ENCODE measurements at regions not wholly inside any gene's neighbourhood (a gene's known extent, or its start where the extent isn't known, plus 50 kb on each side); places are given as distances from the start of the nearest gene placed in this dataset.
A peak's percentile ranks its signal among the peaks of the same experiment; 100 is the strongest.

DNA sequence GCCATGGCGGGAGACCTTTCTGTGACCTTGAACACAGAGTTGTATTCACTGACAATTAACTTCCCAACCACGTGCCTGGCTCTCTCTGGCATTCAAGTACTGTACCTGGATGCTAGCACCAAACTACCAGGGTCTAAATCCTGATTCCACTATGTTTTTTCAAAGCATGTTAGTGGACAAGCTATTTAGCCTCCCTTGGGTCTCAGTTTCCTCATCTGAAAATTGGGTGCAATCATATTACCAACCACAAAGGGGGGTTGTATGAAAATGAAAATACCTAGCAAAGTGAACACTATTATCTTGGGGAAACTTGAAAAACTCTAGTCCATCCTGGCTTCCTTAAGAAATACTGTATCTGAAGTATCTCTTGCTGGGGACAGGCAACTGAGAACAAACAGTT lies 308.7 kb upstream of the SGK1 start:
- H3K27me3 ChIP-seq (replicated peaks; ENCODE audit: insufficient read depth): no peaks in the 10 kb centered on the region
- no peaks in the 10 kb centered on the region for H3K36me3 ChIP-seq
- H3K4me3 ChIP-seq: no peak overlapping the region
- no peaks in the 10 kb centered on the region for H3K9me3 ChIP-seq
- no peak for DNase-seq (ENCODE audit: low spot score)
- intact Hi-C loops (cut with DNase I): no loop called here
- H3K4me1 ChIP-seq (replicated peaks): peaks cover 9% of the 10 kb centered on the region
- H3K27ac ChIP-seq: no peak overlapping the region
- 74% methylated on average over 2 of the region's 2 CpGs for WGBS
- TF ChIP-seq POLR2AphosphoS5 (IDR thresholded peaks at IDR 0.05) (no peak), POLR2A (IDR thresholded peaks at IDR 0.05) (no peak)
- TF ChIP-seq, protein P1, sequence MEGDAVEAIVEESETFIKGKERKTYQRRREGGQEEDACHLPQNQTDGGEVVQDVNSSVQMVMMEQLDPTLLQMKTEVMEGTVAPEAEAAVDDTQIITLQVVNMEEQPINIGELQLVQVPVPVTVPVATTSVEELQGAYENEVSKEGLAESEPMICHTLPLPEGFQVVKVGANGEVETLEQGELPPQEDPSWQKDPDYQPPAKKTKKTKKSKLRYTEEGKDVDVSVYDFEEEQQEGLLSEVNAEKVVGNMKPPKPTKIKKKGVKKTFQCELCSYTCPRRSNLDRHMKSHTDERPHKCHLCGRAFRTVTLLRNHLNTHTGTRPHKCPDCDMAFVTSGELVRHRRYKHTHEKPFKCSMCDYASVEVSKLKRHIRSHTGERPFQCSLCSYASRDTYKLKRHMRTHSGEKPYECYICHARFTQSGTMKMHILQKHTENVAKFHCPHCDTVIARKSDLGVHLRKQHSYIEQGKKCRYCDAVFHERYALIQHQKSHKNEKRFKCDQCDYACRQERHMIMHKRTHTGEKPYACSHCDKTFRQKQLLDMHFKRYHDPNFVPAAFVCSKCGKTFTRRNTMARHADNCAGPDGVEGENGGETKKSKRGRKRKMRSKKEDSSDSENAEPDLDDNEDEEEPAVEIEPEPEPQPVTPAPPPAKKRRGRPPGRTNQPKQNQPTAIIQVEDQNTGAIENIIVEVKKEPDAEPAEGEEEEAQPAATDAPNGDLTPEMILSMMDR (IDR thresholded peaks at IDR 0.05): no peak

DNA sequence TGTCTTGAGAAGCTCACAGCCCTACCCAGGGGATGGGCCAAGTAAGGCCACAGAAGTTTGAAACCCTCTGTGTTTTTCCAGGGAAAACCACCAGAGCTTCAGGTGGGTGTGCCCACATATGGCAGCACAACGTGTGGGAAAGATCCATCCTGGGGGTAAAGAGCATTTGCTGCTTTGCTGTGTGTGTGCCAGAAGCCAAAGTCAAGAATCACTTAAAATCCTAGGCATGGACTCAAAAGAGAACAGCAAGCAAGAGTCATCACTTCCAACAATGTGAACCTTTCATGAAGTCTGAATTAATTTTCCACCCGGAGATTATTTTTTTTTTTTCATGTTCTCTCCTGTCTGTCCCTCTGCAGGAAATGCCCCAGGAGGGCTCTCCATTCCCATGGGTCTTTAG lies 308.2 kb upstream of the SGK1 start:
- Histone ChIP-seq H3K27me3 (replicated peaks; ENCODE audit: insufficient read depth) (no peaks in the 10 kb centered on the region), H3K4me3 (no peak overlapping the region), H3K36me3 (no peaks in the 10 kb centered on the region), H3K27ac (no peak overlapping the region), H3K4me1 (replicated peaks) (peaks cover 8% of the 10 kb centered on the region), H3K9me3 (no peaks in the 10 kb centered on the region)
- TF ChIP-seq POLR2AphosphoS5 (IDR thresholded peaks at IDR 0.05) (no peak), POLR2A (IDR thresholded peaks at IDR 0.05) (no peak)
- TF ChIP-seq, protein P1 (IDR thresholded peaks at IDR 0.05): no peak
- 33% methylated on average over 2 of the region's 2 CpGs for WGBS
- no peak for DNase-seq (ENCODE audit: low spot score)
- intact Hi-C loops (cut with DNase I): no loop called here

DNA sequence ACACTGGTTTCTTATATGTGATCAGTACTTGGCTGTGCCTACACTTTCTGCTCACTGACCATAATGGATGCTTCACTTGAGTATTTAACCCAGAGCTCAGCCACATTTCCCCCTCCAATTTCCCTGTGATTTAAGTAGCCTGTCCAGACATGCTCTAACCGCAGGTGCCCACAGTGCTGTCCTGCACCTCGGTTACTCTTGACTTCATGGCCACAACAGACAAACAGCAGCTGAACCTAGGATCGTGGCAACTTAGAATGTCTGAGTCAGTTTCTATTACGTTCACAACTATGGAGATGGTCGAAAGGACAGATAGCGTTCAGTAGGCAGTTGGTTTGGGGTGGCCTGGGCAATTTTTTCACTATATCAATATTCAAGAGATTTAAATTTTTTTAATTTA lies 306.9 kb upstream of the SGK1 start:
- 94% methylated on average over 6 of the region's 6 CpGs for WGBS
- intact Hi-C loops (cut with DNase I): no loop called here
- DNase-seq (ENCODE audit: low spot score): no peak

DNA sequence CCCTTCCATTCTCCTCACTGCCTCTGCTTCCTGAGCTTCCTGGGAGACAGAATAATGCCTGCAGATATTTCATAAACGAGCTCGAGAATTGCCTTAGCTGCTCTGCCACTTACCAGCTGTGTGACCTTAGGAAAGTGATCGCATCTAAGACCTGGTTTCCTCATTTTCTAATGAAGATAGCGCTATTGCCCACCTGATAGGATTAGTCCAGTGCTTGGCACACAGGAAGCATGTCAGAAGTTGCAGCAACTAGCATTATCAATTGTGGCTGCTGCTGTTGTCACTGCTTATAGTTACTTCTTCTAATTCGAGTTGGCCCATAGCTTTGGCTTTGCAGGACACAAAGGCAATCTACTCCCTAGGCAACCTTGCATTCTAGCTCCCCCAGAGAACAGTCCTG lies 305.5 kb upstream of the SGK1 start:
- no peak overlapping the region for H3K27ac ChIP-seq
- no peaks in the 10 kb centered on the region for H3K36me3 ChIP-seq
- no peak for TF ChIP-seq POLR2A (IDR thresholded peaks at IDR 0.05)
- TF ChIP-seq POLR2AphosphoS5 (IDR thresholded peaks at IDR 0.05): no peak
- TF ChIP-seq, protein P1 (IDR thresholded peaks at IDR 0.05): no peak
- 92% methylated on average over 5 of the region's 5 CpGs for WGBS
- intact Hi-C loops (cut with DNase I): no loop called here
- no peak overlapping the region for H3K4me3 ChIP-seq
- no peaks in the 10 kb centered on the region for H3K27me3 ChIP-seq (replicated peaks; ENCODE audit: insufficient read depth)
- H3K9me3 ChIP-seq: no peaks in the 10 kb centered on the region
- peaks cover 4% of the 10 kb centered on the region for H3K4me1 ChIP-seq (replicated peaks)
- no peak for DNase-seq (ENCODE audit: low spot score)

More for the DNA sequence above, 306.9 kb upstream of the SGK1 start:
- TF ChIP-seq, protein P1 (IDR thresholded peaks at IDR 0.05): no peak
- no peak for TF ChIP-seq POLR2A (IDR thresholded peaks at IDR 0.05)
- no peak for TF ChIP-seq POLR2AphosphoS5 (IDR thresholded peaks at IDR 0.05)
- peaks cover 4% of the 10 kb centered on the region for H3K4me1 ChIP-seq (replicated peaks)
- H3K9me3 ChIP-seq: no peaks in the 10 kb centered on the region
- H3K36me3 ChIP-seq: no peaks in the 10 kb centered on the region
- H3K27ac ChIP-seq: no peak overlapping the region
- H3K27me3 ChIP-seq (replicated peaks; ENCODE audit: insufficient read depth): no peaks in the 10 kb centered on the region
- no peak overlapping the region for H3K4me3 ChIP-seq

DNA sequence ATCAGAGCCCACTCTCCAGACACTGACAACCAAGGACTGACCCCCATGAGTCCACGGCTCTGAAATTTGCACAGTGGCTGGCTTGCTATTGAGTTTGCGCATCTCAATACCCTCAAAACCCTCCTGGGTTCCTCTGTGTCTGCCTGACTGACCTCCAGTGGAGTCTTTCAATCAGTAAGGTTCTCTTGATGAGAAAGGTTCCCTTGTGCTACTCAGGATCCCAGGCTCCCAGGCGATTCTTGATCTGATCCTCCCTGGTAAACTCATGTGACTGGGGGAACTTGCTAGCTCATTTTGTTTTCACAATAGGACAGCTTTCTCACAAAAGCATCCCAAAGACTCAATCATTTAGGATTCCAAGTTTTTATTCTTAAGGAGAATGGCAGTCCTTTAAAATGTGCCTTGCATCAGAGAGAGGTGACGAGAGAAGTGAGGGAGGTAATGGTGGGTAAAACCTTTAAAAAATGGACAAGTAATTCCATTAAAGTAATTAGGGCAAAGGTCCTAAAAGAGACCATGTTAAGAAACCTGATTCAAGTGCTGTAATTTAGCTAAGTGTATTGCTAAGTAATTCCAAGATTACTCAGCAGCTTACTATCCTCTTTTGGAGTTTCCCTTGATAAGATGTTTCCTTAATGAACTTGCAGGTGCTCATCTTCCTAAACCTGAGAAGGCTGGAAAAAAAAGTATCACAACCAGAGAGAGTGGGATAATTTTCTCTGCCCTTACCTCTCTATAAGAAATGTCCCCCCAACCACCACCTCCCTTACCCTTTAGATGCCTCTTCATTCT lies 304.7 kb upstream of the SGK1 start:
- TF ChIP-seq POLR2A (IDR thresholded peaks at IDR 0.05) (no peak), POLR2AphosphoS5 (IDR thresholded peaks at IDR 0.05) (no peak)
- TF ChIP-seq, protein P1 (IDR thresholded peaks at IDR 0.05): no peak
- no peaks in the 10 kb centered on the region for H3K36me3 ChIP-seq
- WGBS: 89% methylated on average over 4 of the region's 4 CpGs
- intact Hi-C loops (cut with DNase I): no loop called here
- peak overlapping the region; percentile 72 to 85 for H3K27ac ChIP-seq
- no peaks in the 10 kb centered on the region for H3K27me3 ChIP-seq (replicated peaks; ENCODE audit: insufficient read depth)
- no peaks in the 10 kb centered on the region for H3K9me3 ChIP-seq
- no peak for DNase-seq (ENCODE audit: low spot score)
- no peak overlapping the region for H3K4me3 ChIP-seq
- H3K4me1 ChIP-seq (replicated peaks): peaks cover 4% of the 10 kb centered on the region

All from prostate gland (tissue), 2 donors.